Tibial nerve (tissue), 4 donors: ENCODE measurements at regions not wholly inside any gene's neighbourhood (a gene's known extent, or its start where the extent isn't known, plus 50 kb on each side); places are given as distances from the start of the nearest gene placed in this dataset.
A peak's percentile ranks its signal among the peaks of the same experiment; 100 is the strongest.

Experiments
- DNase-seq, 2 donors: peaks; one replicate each; pipeline ENCODE4 v3.0.0-alpha.2; 2019; ENCODE audit warnings: low spot score in 2 of 2
- H3K27ac ChIP-seq, 4 donors: fragments of 200-600 bp; sonication (generic) in 3 of 4; one replicate each; pipeline ENCODE4 v1.5.1; 2017 to 2019; ENCODE audit warnings: mild to moderate bottlenecking in 1 of 4
- H3K27me3 ChIP-seq, 2 donors: fragments of 200-600 bp; sonication (generic) in 1 of 2; one replicate each; pipeline versions ENCODE4 v1.5.1 to v1.6.0; 2017 to 2019
- H3K36me3 ChIP-seq, 3 donors: fragments of 200-600 bp; sonication (generic); one replicate each; pipeline ENCODE4 v1.5.1; 2018 to 2019
- H3K4me1 ChIP-seq, 4 donors: fragments of 200-600 bp; sonication (generic) in 3 of 4; one replicate each; pipeline ENCODE4 v1.5.1; 2017 to 2019
- H3K4me3 ChIP-seq, 4 donors: fragments of 200-600 bp; sonication (generic) in 3 of 4; one replicate each; pipeline ENCODE4 v1.5.1; 2017 to 2019; ENCODE audit warnings: mild to moderate bottlenecking in 1 of 4, moderate library complexity in 1 of 4
- H3K9me3 ChIP-seq, 4 donors: fragments of 200-600 bp; sonication (generic) in 3 of 4; one replicate each; pipeline ENCODE4 v1.5.1; 2017 to 2019
- EP300 ChIP-seq, 2 donors: sonication (generic); formaldehyde crosslinking; IDR thresholded peaks; one replicate each; pipeline ENCODE4 v1.6.1; 2017; ENCODE audit warnings: antibody characterized with exemption in 2 of 2, mild to moderate bottlenecking in 1 of 2
- POLR2A ChIP-seq, 2 donors: fragments of 450-650 bp; IDR thresholded peaks; one replicate each; pipeline ENCODE4 v1.6.1; 2017; ENCODE audit warnings: antibody characterized with exemption in 2 of 2, mild to moderate bottlenecking in 2 of 2, moderate library complexity in 2 of 2
- WGBS, 2 donors: methylation state at CpG; one replicate each; pipeline ENCODE4 v1.1.5; 2018; 5-methylcytosine and 5-hydroxymethylcytosine counted together
- TF ChIP-seq, protein P1 (sequence below), 5 experiments: fragments of 200-600 bp in 3 of 5; fragments of 450-650 bp in 2 of 5; sonication (generic) in 3 of 5; IDR thresholded peaks; one replicate each; pipeline ENCODE4 v1.5.1; 2016 to 2019; ENCODE audit warnings: antibody characterized with exemption in 5 of 5, mild to moderate bottlenecking in 3 of 5, moderate library complexity in 2 of 5

DNA sequence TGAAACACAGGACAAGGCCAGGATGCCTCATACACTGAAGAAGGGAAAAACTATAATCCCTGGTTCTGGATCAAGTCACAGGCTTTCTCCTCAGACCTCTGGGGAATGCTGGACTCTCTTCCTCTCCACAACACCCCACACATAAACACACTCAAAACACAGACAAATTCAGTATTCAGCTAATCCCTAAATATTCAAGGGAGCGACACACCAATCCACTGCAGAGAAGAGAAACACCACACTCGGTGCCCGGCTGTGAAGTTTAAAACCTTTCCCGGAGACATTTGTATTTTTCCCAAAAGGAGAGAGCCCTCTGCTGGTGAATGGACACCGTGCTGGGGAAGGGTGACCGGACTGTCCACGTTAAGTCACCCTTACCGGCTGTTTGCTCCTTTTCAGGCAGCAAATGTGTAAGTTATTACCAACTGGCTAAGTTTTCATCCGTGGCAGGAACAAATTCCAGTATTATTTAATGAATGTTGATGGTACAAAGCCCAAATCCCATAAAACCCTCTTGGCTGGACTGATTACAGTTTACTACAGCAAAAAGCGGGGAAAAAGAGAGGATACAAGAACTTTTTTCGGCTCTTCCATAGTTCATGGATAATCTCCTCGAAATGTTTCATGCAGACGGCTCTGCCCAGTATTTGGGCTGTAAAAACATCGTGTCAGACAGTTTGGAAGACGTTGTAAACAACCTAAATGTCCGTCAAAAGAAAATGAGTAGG is 130.9 kb upstream of the SLC30A5 start:
- H3K27me3 ChIP-seq: no peaks in the 10 kb centered on the region
- no peaks in the 10 kb centered on the region for H3K9me3 ChIP-seq
- DNase-seq: peak; percentile 44 to 89
- peaks cover 0 to 14% (median 0%) of the 10 kb centered on the region in 4 donors for H3K4me1 ChIP-seq
- TF ChIP-seq EP300 (IDR thresholded peaks at IDR 0.05) (peak in 1 of 2 donors; percentile 41), POLR2A (IDR thresholded peaks at IDR 0.05) (no peak)
- TF ChIP-seq, protein P1, sequence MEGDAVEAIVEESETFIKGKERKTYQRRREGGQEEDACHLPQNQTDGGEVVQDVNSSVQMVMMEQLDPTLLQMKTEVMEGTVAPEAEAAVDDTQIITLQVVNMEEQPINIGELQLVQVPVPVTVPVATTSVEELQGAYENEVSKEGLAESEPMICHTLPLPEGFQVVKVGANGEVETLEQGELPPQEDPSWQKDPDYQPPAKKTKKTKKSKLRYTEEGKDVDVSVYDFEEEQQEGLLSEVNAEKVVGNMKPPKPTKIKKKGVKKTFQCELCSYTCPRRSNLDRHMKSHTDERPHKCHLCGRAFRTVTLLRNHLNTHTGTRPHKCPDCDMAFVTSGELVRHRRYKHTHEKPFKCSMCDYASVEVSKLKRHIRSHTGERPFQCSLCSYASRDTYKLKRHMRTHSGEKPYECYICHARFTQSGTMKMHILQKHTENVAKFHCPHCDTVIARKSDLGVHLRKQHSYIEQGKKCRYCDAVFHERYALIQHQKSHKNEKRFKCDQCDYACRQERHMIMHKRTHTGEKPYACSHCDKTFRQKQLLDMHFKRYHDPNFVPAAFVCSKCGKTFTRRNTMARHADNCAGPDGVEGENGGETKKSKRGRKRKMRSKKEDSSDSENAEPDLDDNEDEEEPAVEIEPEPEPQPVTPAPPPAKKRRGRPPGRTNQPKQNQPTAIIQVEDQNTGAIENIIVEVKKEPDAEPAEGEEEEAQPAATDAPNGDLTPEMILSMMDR (IDR thresholded peaks at IDR 0.05): peak; percentile 68 to 82 (median 76)
- peak overlapping the region in 2 of 4 donors; percentile 52 to 60 for H3K27ac ChIP-seq
- 27 to 31% methylated on average over 16 of the region's 16 CpGs for WGBS, 2 donors
- H3K4me3 ChIP-seq: no peak overlapping the region
- no peaks in the 10 kb centered on the region for H3K36me3 ChIP-seq

DNA sequence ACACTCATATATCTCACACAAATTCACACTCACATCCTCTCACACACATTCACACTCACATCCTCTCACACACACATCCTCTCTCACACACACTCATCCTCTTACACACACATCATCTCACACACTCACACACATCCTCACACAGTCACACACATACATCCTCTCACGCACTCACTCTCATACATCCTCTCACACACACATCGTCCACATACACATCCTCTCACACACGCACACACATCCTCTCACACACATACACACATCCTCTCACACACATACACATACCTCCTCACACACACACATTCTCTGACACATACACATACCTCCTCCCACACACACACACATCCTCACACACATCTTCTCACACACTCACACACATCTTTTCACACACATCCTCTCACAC is 129.1 kb upstream of the SLC30A5 start:
- H3K4me1 ChIP-seq: peaks cover 0 to 14% (median 0%) of the 10 kb centered on the region in 4 donors
- H3K27ac ChIP-seq: no peak overlapping the region
- H3K4me3 ChIP-seq: no peak overlapping the region
- H3K36me3 ChIP-seq: no peaks in the 10 kb centered on the region
- TF ChIP-seq, protein P1 (IDR thresholded peaks at IDR 0.05): no peak
- TF ChIP-seq EP300 (IDR thresholded peaks at IDR 0.05) (no peak), POLR2A (IDR thresholded peaks at IDR 0.05) (no peak)
- DNase-seq: no peak
- H3K9me3 ChIP-seq: no peaks in the 10 kb centered on the region
- H3K27me3 ChIP-seq: no peaks in the 10 kb centered on the region
- WGBS, 2 donors: 86 to 90% methylated on average over 3 of the region's 3 CpGs

DNA sequence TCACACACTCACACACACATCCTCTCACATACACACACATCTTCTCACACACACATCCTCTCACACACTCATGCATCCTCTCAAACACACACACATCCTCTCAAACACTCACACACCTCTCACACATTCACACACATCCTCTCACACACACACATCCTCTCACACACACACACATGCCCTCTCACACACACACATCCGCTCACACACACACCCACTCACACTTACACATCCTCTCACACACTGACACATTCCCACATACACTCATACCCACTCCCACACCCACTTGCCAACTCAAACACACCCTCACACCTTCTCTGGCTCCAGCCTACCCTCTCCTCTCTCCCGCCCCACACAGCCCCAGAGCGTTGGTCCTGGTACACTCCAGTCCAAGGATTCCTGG is 127.9 kb upstream of the SLC30A5 start:
- H3K27me3 ChIP-seq: no peaks in the 10 kb centered on the region
- H3K4me3 ChIP-seq: no peak overlapping the region
- no peak for TF ChIP-seq EP300 (IDR thresholded peaks at IDR 0.05)
- no peak for TF ChIP-seq POLR2A (IDR thresholded peaks at IDR 0.05)
- TF ChIP-seq, protein P1 (IDR thresholded peaks at IDR 0.05): no peak
- H3K36me3 ChIP-seq: no peaks in the 10 kb centered on the region
- peaks cover 0 to 14% (median 0%) of the 10 kb centered on the region in 4 donors for H3K4me1 ChIP-seq
- 81 to 84% methylated on average over 3 of the region's 3 CpGs for WGBS, 2 donors
- DNase-seq: no peak
- H3K9me3 ChIP-seq: no peaks in the 10 kb centered on the region
- H3K27ac ChIP-seq: no peak overlapping the region

DNA sequence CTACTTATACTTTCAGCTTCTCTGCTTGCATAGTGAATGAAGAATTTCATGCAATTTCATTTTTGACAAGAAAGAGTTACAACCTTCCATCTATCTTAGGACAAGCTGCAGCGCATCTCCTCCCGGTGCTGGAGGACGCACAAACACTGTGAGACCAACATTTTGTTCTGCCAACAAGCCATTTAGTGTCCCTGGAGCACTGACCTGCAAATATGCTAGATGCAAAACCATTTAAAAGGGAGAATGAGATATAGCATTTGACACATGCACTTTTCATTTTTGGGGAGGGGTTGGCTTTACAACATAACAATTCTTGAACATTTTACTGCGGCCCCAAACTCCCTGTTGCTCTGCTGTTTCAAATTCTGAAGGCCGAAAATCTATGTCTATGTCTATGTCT is 127.2 kb upstream of the SLC30A5 start:
- DNase-seq: no peak
- Histone ChIP-seq H3K27ac (no peak overlapping the region), H3K4me3 (no peak overlapping the region), H3K9me3 (no peaks in the 10 kb centered on the region), H3K27me3 (no peaks in the 10 kb centered on the region), H3K4me1 (peaks cover 0 to 14% (median 0%) of the 10 kb centered on the region in 4 donors), H3K36me3 (no peaks in the 10 kb centered on the region)
- WGBS, 2 donors: 64 to 71% methylated on average over 5 of the region's 5 CpGs
- TF ChIP-seq, protein P1 (IDR thresholded peaks at IDR 0.05): no peak
- no peak for TF ChIP-seq POLR2A (IDR thresholded peaks at IDR 0.05)

DNA sequence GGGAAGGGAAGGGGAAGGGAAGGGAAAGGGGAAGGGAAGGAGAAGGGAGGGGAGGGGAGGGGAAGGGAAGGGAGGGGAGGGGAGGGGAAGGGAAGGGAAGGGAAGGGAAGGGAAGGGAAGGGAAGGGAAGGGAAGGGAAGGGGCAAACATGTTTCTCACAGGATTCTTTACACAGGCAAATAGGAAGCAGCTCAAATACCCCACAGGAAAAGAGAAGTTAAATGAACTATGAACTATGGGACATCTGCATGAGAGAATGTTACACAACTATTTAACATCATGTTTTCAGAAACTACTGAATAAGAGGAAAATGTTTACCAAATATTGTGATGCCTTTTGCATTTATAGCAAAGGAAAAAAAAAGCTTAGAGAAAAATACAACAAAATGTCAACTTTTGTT is 125.4 kb upstream of the SLC30A5 start:
- TF ChIP-seq EP300 (IDR thresholded peaks at IDR 0.05) (no peak), POLR2A (IDR thresholded peaks at IDR 0.05) (no peak)
- TF ChIP-seq, protein P1 (IDR thresholded peaks at IDR 0.05): no peak
- no peaks in the 10 kb centered on the region for H3K9me3 ChIP-seq
- no peaks in the 10 kb centered on the region for H3K36me3 ChIP-seq
- no peak overlapping the region for H3K4me3 ChIP-seq
- no peaks in the 10 kb centered on the region for H3K27me3 ChIP-seq
- DNase-seq: no peak
- no peak overlapping the region for H3K27ac ChIP-seq
- H3K4me1 ChIP-seq: no peaks in the 10 kb centered on the region
